Stimulated activated CD8-positive, alpha-beta memory T cell treated with anti-CD3 and anti-CD28 coated beads, Interleukin-12 subunit alpha, Interleukin-12 subunit beta, amount 100 ng/mL, for 1 hour (primary cell): ENCODE measurements at regions not wholly inside any gene's neighbourhood (a gene's known extent, or its start where the extent isn't known, plus 50 kb on each side); places are given as distances from the start of the nearest gene placed in this dataset.

Experiments
- DNase-seq: peaks from one replicate; pipeline ENCODE4 v3.0.0-alpha.2; 2020; ENCODE audit warnings: low read depth

DNA sequence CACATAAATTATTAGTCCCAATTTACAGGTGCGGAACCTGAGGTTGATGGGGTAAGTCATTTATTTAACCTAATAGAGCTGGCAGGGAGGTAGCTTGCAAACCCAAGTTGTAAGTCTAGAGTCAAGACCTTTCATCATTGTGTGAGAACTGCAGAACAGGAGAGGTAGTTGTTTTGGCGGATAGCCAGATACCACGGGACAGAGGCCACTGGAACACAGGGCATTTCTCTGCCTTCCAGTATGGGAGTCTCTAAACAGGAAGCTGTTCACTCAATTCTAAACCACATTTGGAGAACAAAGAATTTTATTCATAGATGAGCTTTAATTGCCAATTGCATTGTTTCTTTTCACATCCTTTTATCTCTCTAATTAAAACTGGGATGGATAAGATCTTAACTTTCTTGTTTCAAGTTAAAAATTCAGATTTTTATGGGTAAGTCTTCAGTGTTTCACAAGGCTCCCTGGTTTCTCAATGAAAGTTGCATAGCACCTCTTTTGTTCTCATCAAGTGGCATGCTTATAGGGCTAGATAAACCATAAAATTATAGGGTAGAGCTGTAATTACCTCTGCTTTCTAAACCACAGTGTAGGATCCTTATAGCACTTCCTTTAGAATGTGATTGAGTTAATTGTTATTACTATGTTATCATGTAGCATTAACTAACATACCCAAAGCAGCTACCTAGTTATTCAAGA lies 489.0 kb downstream of the GATA3 start:
- DNase-seq, result no peak

DNA sequence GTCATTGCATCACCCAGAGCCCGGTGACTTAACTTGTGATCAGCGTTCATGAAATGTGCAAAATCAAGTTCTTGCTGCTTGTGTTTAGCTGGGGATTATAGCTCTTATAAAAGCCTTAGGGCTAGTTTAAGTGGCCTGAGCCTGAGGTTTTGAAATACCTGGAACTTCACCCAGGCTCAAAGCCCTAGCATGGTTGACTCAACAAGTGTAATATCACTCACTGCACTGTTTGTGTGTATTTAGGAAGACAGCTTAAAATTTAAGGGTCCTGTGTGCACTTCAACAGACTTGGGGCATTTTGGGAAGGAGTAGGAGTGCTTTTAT lies 489.5 kb downstream of the GATA3 start:
- no peak for DNase-seq

- DNase-seq, result no peak
Observed at GRCh38 chr10:8544500-8544899, 490.0 kb downstream of the GATA3 start.

GRCh38 chr10:8554574-8554973 lies 500.1 kb downstream of the GATA3 start:
- DNase-seq, result no peak

GRCh38 chr10:8556321-8556720 lies 501.8 kb downstream of the GATA3 start:
- no peak for DNase-seq

- DNase-seq, result no peak
Observed at GRCh38 chr10:8563478-8563877, 509.0 kb downstream of the GATA3 start.

DNA sequence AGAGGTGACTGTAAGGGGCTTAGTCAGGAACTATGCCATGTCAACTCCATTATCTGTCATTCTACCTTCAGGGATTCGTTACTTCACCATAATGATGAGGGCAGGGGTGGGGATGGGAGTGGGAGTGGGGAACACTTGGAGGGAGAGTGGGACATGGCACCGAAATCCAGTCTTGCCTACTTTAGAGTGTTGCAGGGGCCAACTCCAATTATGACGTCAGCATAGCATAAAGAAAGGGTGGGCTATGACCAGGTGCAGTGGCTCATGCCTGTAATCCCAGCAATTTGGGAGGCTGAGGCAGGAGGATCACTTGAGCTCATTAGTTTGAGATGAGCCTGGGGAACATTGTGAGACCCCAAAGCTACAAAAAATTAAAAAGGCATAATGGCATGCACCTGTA lies 512.2 kb downstream of the GATA3 start:
- DNase-seq, result no peak

DNA sequence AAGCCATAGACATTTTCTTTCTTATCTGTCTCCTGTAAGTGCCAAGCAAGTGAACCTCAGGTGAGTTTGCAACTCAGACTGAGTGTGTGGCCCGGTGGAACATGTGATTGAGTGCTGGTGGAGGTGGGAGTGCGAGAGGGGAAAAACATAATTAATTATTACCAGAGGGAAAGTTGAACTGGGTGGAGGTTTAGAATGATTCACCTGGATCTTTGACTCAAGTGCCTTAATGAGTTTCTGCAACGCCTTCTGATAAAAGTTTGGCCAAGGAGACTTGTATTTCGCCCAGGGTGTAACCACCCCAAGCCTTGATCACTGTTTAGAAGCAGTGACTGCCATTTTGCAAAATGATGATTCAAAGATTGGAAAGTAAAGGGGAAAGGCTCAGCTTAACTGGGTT lies 513.9 kb downstream of the GATA3 start:
- no peak for DNase-seq

DNA sequence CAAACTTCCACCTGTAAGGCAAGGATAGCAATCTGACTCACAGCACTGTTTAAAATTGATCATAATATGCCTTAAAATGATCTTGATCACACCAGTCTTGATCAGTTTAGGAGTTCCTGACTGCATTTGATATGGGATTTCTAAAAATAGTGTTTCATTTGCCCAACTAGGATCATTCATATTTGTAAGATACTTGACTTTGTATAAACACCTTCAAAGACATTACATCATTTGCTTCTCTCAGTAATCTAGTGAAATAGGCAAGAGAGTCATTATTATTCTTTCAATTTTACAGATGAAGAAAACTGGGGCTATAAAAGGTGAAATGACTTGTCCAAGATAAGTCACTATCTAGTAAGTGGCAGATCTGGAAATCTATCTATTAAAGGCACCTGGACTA lies 521.1 kb downstream of the GATA3 start:
- no peak for DNase-seq

DNA sequence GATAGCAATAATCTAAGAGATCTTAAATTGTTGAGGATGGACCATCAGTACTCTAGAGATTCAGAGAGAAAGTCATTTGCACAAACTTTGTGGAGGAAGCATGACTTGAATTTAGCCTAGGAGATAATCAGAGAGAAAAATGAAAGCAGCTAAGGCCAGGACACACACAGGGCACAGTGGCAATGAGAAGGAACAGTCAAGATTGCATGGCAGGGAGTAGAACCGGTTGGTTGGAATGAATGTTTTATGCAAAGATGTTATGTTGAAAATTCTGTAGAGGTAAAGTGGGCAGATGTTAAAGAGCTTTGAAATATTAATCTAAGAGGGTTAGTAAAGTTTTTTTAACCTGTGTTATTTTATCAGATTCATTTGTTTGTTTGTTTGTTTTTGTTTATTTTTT lies 521.8 kb downstream of the GATA3 start:
- no peak for DNase-seq

GRCh38 chr10:8576911-8577310 lies 522.4 kb downstream of the GATA3 start:
- DNase-seq, result no peak

DNA sequence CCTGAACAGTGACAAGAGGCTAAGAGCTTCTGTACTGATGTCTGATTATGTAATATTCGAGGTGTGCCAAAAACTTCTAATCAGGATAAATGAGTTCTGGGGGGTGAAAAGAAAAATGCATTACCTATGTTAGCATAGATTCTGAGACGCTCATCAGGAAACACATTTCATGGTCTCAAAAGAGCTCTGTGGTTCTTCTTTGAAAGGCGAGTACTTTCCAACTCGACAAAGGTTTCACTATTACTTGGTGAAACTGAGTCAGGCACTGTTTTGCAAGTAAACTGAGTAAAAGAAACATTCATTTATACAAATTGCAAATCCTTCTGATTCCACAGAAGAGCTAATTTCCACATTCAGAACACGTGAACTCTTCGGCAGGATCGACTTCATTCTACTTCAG lies 523.2 kb downstream of the GATA3 start:
- DNase-seq, result no peak

DNA sequence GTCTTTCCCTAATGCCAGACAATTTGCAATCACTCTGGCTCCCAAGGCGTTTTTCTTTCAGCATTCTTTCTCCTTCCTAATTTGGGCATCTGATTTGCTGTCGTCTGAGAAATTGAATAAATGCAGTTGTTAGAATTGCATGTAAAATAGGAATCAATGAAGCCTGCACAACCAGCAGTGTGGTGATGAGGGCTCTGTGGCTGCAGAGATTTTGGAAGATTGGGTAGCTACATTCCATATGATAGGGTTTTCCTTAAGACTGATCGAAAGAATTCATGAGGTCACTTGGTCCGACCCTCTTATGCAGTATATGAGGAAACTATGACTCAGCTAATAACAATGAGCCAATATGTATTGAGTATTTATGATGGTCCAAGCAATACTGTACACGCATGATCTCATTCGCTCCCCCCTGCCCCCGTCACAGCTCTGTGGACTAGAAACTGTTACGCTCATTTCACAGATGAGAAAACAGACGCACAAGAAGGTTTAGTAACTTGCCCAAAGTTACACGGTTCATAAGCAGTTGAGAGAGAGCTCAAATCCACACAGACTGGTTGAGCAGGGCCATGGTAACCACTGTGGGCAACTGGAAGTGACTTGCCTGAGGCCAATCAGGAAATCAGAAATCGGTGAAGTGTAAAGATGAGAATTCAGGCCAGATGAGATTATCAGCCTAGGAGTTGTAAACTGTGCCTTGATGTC lies 527.2 kb downstream of the GATA3 start:
- no peak for DNase-seq

GRCh38 chr10:8583096-8583495 lies 528.6 kb downstream of the GATA3 start:
- no peak for DNase-seq

GRCh38 chr10:8584666-8585065 lies 530.2 kb downstream of the GATA3 start:
- no peak for DNase-seq

DNA sequence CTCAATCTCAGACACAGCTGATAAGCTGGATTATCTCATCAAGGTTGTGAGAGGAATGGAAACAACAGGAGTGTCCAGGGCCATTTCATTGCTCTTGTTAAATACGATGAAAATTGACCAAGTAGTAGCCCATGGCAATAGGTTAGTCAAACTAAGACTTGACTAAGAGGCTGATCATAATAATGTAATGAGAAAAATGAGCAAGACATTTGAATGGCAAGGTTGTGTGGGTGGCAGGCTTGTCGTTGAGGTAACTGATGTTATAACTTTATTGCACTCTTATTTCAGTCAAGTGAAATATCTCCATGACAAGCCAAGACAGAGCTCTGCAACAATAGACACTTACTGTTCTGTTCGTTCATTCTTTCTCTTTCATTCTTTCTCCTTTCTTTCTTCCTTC lies 532.0 kb downstream of the GATA3 start:
- no peak for DNase-seq

DNA sequence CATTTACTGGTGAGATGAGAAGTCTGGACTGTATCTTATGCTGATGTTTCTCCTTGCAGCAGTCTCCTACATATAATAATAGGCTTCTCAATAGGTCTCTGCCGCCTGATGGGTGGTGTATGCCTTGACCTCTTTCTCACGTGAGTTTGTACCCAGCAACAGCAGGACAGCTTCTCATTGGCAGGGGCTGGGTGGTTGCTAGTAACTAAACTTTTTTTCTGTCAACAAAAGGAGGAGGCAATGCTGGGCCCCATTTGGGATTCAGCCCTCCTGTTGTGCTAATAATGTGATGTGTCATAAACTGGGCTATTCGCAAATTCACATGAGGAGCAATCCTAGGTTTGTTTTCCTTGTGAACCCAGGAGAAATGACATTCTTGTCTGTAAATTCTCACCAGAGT lies 533.6 kb downstream of the GATA3 start:
- DNase-seq, result no peak

DNA sequence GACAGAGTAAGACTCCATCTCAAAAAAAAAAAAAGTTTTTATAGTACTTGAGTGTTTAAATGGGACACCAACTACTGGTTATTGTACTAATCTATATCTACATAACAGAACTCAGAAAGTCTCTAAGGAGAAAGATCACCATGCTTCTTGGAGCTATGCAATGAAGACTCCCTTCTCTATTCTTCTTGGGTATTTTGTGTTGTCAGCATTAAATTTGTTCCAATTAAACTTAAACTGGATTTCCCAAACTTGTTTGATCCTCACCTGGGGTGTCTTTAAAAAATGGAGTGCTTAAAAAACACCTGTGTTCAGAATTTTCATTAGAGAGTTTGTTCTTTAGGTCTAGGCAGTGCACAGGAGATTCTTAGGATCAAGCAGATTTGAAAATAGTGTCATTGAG lies 536.0 kb downstream of the GATA3 start:
- no peak for DNase-seq

- DNase-seq, result no peak
Observed at GRCh38 chr10:8591640-8592039, 537.2 kb downstream of the GATA3 start.

DNA sequence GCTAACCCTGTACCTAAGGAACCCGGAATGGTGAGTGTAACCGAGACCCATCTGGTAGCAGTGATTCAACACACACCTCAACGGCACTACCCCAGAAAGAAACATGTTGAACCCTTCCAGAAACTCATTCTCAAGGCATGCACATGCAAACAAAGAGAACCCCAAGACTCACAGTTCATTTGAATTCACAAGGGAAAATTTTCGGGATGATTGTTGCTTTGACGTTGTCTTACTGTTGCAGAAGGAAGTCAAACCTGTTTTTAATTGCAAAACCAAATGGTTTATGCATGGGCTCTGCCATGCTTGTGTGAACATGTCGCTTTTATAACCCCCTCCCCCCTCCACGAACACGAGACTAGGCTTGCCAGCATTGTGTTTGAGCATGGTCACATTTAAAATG lies 539.7 kb downstream of the GATA3 start:
- no peak for DNase-seq

- no peak for DNase-seq
Observed at GRCh38 chr10:8594711-8595110, 540.2 kb downstream of the GATA3 start.

DNA sequence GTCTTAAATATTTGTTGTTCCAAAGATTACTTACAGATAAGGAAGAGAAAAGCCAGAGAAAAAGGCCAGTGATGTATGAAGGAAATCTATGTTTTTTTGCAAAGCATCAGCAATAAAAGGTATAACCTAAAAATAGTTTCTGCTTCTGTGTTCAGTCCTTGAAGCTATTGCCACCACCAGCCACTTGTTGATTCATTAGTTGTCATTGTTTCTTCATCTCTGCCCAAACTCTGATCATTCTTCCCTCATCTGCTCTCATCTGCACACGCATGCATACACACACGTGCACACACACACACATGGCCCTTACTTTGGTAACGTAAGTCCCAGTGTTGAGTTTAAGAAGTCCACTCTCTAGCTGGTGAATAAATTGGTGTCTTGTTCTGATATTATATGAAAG lies 540.7 kb downstream of the GATA3 start:
- no peak for DNase-seq

- DNase-seq, result no peak
Observed at GRCh38 chr10:8596929-8597472, 542.5 kb downstream of the GATA3 start.

DNA sequence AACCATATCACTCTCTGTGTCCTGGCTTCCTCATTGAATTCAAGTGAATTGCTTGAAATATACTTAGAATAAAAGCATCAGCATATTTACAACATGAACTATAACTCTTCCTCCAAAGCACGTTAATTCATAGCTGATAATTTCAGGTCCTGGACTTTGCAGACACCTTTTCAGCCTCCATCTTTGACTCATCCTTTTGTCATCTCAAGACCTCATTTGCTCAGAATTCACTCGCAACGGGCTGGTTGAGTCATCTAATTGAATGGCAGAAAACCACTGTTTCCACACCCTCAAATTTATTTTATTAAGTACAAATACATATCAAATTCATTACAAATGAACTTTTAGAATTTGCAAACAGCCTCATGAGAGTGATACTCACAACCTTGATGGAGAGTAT lies 545.7 kb downstream of the GATA3 start:
- DNase-seq, result no peak
